OCI-LY7 (cell line): ENCODE measurements at regions not wholly inside any gene's neighbourhood (a gene's known extent, or its start where the extent isn't known, plus 50 kb on each side); places are given as distances from the start of the nearest gene placed in this dataset.

Experiments
- BruUV-seq: library from RNA; stranded (reverse); fragments of 400-500 nt; replicated peaks from 2 replicates; lab custom pipeline; 2021; lab: Mats Ljungman, UMichigan
- CTCF ChIA-PET: fragments of 300-600 bp; sonication (Branson Sonifier 250); formaldehyde crosslinking; loops from one replicate; lab custom pipeline; 2022; ENCODE audit warnings: antibody characterized with exemption; ENCODE audit not compliant: unreplicated experiment; lab: Charles Lee
- POLR2A ChIA-PET: fragments of 300-600 bp; sonication (Branson Sonifier 250); formaldehyde crosslinking; loops from one replicate; lab custom pipeline; 2022; ENCODE audit warnings: antibody characterized with exemption; lab: Charles Lee
- DNase-seq: peaks from one replicate; pipeline ENCODE4 v3.0.0-alpha.2; 2015; ENCODE audit warnings: low spot score
- H2AFZ ChIP-seq: fragments of 200-600 bp; sonication (generic), shearing (Covaris generic); 2 replicates; pipeline ENCODE4 v1.6.1; 2014; ENCODE audit warnings: mild to moderate bottlenecking, antibody characterized with exemption, low read length, moderate library complexity
- H3K27ac ChIP-seq: fragments of 200-600 bp; sonication (generic); 2 replicates; pipeline ENCODE4 v1.5.1; 2014; ENCODE audit warnings: mixed run types, low read depth, mild to moderate bottlenecking, moderate library complexity, low read length, inconsistent platforms; ENCODE audit not compliant: poor library complexity, severe bottlenecking
- H3K36me3 ChIP-seq: fragments of 200-600 bp; sonication (generic); 2 replicates; pipeline ENCODE4 v1.6.1; 2014; ENCODE audit warnings: mild to moderate bottlenecking, antibody characterized with exemption, low read length, moderate library complexity, mixed read lengths; ENCODE audit not compliant: insufficient read depth
- H3K4me1 ChIP-seq: fragments of 200-600 bp; sonication (generic); 2 replicates; pipeline ENCODE4 v1.5.1; 2014; ENCODE audit warnings: mild to moderate bottlenecking, low read length; ENCODE audit not compliant: insufficient read depth, poor library complexity, severe bottlenecking
- H3K4me2 ChIP-seq: fragments of 200-600 bp; sonication (generic); 2 replicates; pipeline ENCODE4 v1.6.1; 2014; ENCODE audit warnings: mild to moderate bottlenecking, low read length
- H3K4me3 ChIP-seq: fragments of 200-600 bp; sonication (generic); 2 replicates; pipeline ENCODE4 v1.5.1; 2014; ENCODE audit warnings: mild to moderate bottlenecking, low read depth, low read length; ENCODE audit not compliant: poor library complexity, severe bottlenecking
- H3K79me2 ChIP-seq: fragments of 200-600 bp; sonication (generic); 2 replicates; pipeline ENCODE4 v1.6.1; 2016; ENCODE audit warnings: low read depth, mild to moderate bottlenecking, low read length, moderate library complexity, mixed read lengths; ENCODE audit not compliant: insufficient read depth
- H3K9me2 ChIP-seq: fragments of 200-600 bp; sonication (generic); 2 replicates; pipeline ENCODE4 v1.6.1; 2016; ENCODE audit warnings: mild to moderate bottlenecking, low read length, mixed read lengths; ENCODE audit not compliant: insufficient read depth
- H3K9me3 ChIP-seq: fragments of 200-600 bp; sonication (generic); 2 replicates; pipeline ENCODE4 v1.6.1; 2014; ENCODE audit warnings: mild to moderate bottlenecking, mixed run types, low read length, mixed read lengths
- H4K20me1 ChIP-seq: fragments of 200-600 bp; sonication (generic); 2 replicates; pipeline ENCODE4 v1.6.1; 2014; ENCODE audit warnings: mild to moderate bottlenecking, antibody characterized with exemption, low read length, moderate library complexity, mixed read lengths; ENCODE audit not compliant: insufficient read depth
- CTCF ChIP-seq: fragments of 200-600 bp; sonication (generic); conservative IDR thresholded peaks from 2 replicates; pipeline ENCODE4 v1.5.1; 2014; ENCODE audit warnings: mild to moderate bottlenecking, antibody characterized with exemption, low read length, moderate library complexity, mixed read lengths
- EZH2phosphoT487 ChIP-seq: fragments of 200-600 bp; sonication (generic); IDR thresholded peaks from 2 replicates; pipeline ENCODE4 v1.6.1; 2018; ENCODE audit warnings: low read depth, borderline replicate concordance, mild to moderate bottlenecking, mixed run types, antibody characterized with exemption, low read length, moderate library complexity, mixed read lengths
- intact Hi-C: fragments of 100-400 bp; cut with micrococcal nuclease; formaldehyde crosslinking; loops from one replicate; pipeline ENCODE4 v1.10.0; 2022; ENCODE audit not compliant: unreplicated experiment

- H3K9me3 ChIP-seq: no peaks in the 10 kb centered on the region
- H3K4me3 ChIP-seq: no peak overlapping the region
- intact Hi-C loops: no loop called here
- no peaks in the 10 kb centered on the region for H3K4me1 ChIP-seq
- DNase-seq: no peak
- CTCF ChIA-PET: no interaction called here
- POLR2A ChIA-PET: interaction anchor here (0.5 kb wide), 1 partner anchor 379 kb away, joined by 3 read pairs; no protein-coding TSS in a partner anchor
- H3K27ac ChIP-seq: no peak overlapping the region
- H2AFZ ChIP-seq: no peak overlapping the region
- H4K20me1 ChIP-seq: no peaks in the 10 kb centered on the region
- no peak overlapping the region for H3K4me2 ChIP-seq
- BruUV-seq: no TSS peak
- no peaks in the 10 kb centered on the region for H3K36me3 ChIP-seq
- H3K79me2 ChIP-seq: no peaks in the 10 kb centered on the region
- H3K9me2 ChIP-seq: no peaks in the 10 kb centered on the region
- no peak for TF ChIP-seq CTCF
- TF ChIP-seq EZH2phosphoT487: no peak
Measured at GRCh38 chr4:84150177-84150576, 348.9 kb downstream of the NKX6-1 start.

- intact Hi-C loops: no loop called here
- no peaks in the 10 kb centered on the region for H3K36me3 ChIP-seq
- no peak overlapping the region for H2AFZ ChIP-seq
- H3K9me2 ChIP-seq: no peaks in the 10 kb centered on the region
- H3K27ac ChIP-seq: no peak overlapping the region
- TF ChIP-seq EZH2phosphoT487 (no peak), CTCF (no peak)
- no peaks in the 10 kb centered on the region for H4K20me1 ChIP-seq
- H3K4me3 ChIP-seq: no peak overlapping the region
- ChIA-PET POLR2A (interaction anchor here (0.6 kb wide), 1 partner anchor 503 kb away, joined by 3 read pairs; no protein-coding TSS in a partner anchor), CTCF (no interaction called here)
- no TSS peak for BruUV-seq
- H3K4me1 ChIP-seq: no peaks in the 10 kb centered on the region
- H3K79me2 ChIP-seq: no peaks in the 10 kb centered on the region
- no peak overlapping the region for H3K4me2 ChIP-seq
- no peaks in the 10 kb centered on the region for H3K9me3 ChIP-seq
- DNase-seq: no peak
Measured at GRCh38 chr4:84147831-84148230, 351.3 kb downstream of the NKX6-1 start.

- no peak overlapping the region for H2AFZ ChIP-seq
- intact Hi-C loops: no loop called here
- CTCF ChIA-PET: no interaction called here
- H3K4me3 ChIP-seq: no peak overlapping the region
- DNase-seq: no peak
- no peak overlapping the region for H3K27ac ChIP-seq
- no peaks in the 10 kb centered on the region for H3K79me2 ChIP-seq
- no peaks in the 10 kb centered on the region for H3K9me2 ChIP-seq
- no peaks in the 10 kb centered on the region for H3K4me1 ChIP-seq
- BruUV-seq: no TSS peak
- POLR2A ChIA-PET: interaction anchor here (0.6 kb wide), 1 partner anchor 790 kb away, joined by 3 read pairs; no protein-coding TSS in a partner anchor
- no peaks in the 10 kb centered on the region for H3K9me3 ChIP-seq
- H3K4me2 ChIP-seq: no peak overlapping the region
- H4K20me1 ChIP-seq: no peaks in the 10 kb centered on the region
- TF ChIP-seq CTCF: no peak
- no peak for TF ChIP-seq EZH2phosphoT487
- H3K36me3 ChIP-seq: no peaks in the 10 kb centered on the region
Measured at GRCh38 chr4:84146300-84146959, 352.7 kb downstream of the NKX6-1 start.
